Mesenchymal stem cell (in vitro differentiated cells and primary cell): ENCODE measurements at regions not wholly inside any gene's neighbourhood (a gene's known extent, or its start where the extent isn't known, plus 50 kb on each side); places are given as distances from the start of the nearest gene placed in this dataset.

Experiments used
- DNase-seq: peaks from one replicate; pipeline ENCODE4 v3.0.0-alpha.2; 2013
- H2AFZ ChIP-seq: one replicate; pipeline ENCODE4 v1.6.1; 2013; ENCODE audit warnings: low read depth, mild to moderate bottlenecking, control low read depth, inconsistent platforms, low read length, moderate library complexity
- H2AK5ac ChIP-seq: 2 replicates; pipeline ENCODE4 v1.6.1; 2013; ENCODE audit warnings: low read length, moderate library complexity, mild to moderate bottlenecking, inconsistent platforms; ENCODE audit not compliant: severe bottlenecking
- H2BK120ac ChIP-seq: one replicate; pipeline ENCODE4 v1.6.1; 2013; ENCODE audit warnings: low read depth, mild to moderate bottlenecking, inconsistent platforms, low read length, moderate library complexity
- H2BK12ac ChIP-seq, 2 experiments: one replicate each; pipeline ENCODE4 v1.6.1; 2013; ENCODE audit warnings: inconsistent platforms in 2 of 2, low read length in 2 of 2, mild to moderate bottlenecking in 2 of 2, moderate library complexity in 2 of 2, control low read depth in 1 of 2
- H2BK15ac ChIP-seq: one replicate; pipeline ENCODE4 v1.6.1; 2013; ENCODE audit warnings: mild to moderate bottlenecking, low read depth, inconsistent platforms; ENCODE audit not compliant: poor library complexity, severe bottlenecking
- H2BK5ac ChIP-seq: 2 replicates; pipeline ENCODE4 v1.6.1; 2013; ENCODE audit warnings: low read depth, mild to moderate bottlenecking, low read length, control low read depth, inconsistent platforms; ENCODE audit not compliant: poor library complexity, severe bottlenecking
- H3K14ac ChIP-seq, 2 experiments: one replicate each; pipeline ENCODE4 v1.6.1; 2013; ENCODE audit warnings: inconsistent platforms in 2 of 2, low read length in 2 of 2, control low read depth in 1 of 2, mild to moderate bottlenecking in 1 of 2, moderate library complexity in 1 of 2
- H3K18ac ChIP-seq, 2 experiments: one replicate each; pipeline ENCODE4 v1.6.1; 2013; ENCODE audit warnings: inconsistent platforms in 2 of 2, low read length in 2 of 2, control low read depth in 1 of 2, low read depth in 1 of 2, mild to moderate bottlenecking in 1 of 2
- H3K23ac ChIP-seq, 2 experiments: one replicate each; pipeline ENCODE4 v1.6.1; 2013; ENCODE audit warnings: inconsistent platforms in 2 of 2, low read length in 2 of 2, mild to moderate bottlenecking in 2 of 2, moderate library complexity in 2 of 2, control low read depth in 1 of 2
- H3K27ac ChIP-seq: 2 replicates; pipeline ENCODE4 v1.5.1; 2013; ENCODE audit warnings: mild to moderate bottlenecking, moderate library complexity, low read length, control low read depth, inconsistent platforms; ENCODE audit not compliant: poor library complexity, severe bottlenecking
- H3K27me3 ChIP-seq, 2 experiments: 2 replicates each; pipeline versions ENCODE4 v1.6.1 to v1.7.0; 2013; ENCODE audit warnings: low read length in 2 of 2, mild to moderate bottlenecking in 2 of 2, moderate library complexity in 2 of 2, control low read depth in 1 of 2, inconsistent platforms in 1 of 2; ENCODE audit not compliant: control insufficient read depth in 1 of 2, insufficient read depth in 1 of 2
- H3K36me3 ChIP-seq, 2 experiments: 2 replicates each; pipeline versions ENCODE4 v1.6.1 to v1.7.0; 2013; ENCODE audit warnings: low read length in 2 of 2, control low read depth in 1 of 2, inconsistent platforms in 1 of 2, low read depth in 1 of 2, mild to moderate bottlenecking in 1 of 2; ENCODE audit not compliant: insufficient read depth in 2 of 2, control insufficient read depth in 1 of 2
- H3K4ac ChIP-seq, 2 experiments: one replicate each; pipeline ENCODE4 v1.6.1; 2013; ENCODE audit warnings: inconsistent platforms in 2 of 2, low read length in 2 of 2, mild to moderate bottlenecking in 2 of 2, moderate library complexity in 2 of 2, control low read depth in 1 of 2, low read depth in 1 of 2
- H3K4me1 ChIP-seq: 2 replicates; pipeline ENCODE4 v1.6.1; 2013; ENCODE audit warnings: low read depth, low read length, control low read depth; ENCODE audit not compliant: control insufficient read depth, insufficient read depth
- H3K4me2 ChIP-seq: 2 replicates; pipeline ENCODE4 v1.6.1; 2013; ENCODE audit warnings: low read length, mild to moderate bottlenecking, inconsistent platforms; ENCODE audit not compliant: poor library complexity, severe bottlenecking
- H3K4me3 ChIP-seq, 2 experiments: 2 replicates each; pipeline versions ENCODE4 v1.5.1 to v1.7.0; 2013; ENCODE audit warnings: low read length in 2 of 2, mild to moderate bottlenecking in 2 of 2, control low read depth in 1 of 2, low read depth in 1 of 2; ENCODE audit not compliant: insufficient read depth in 1 of 2
- H3K79me1 ChIP-seq: replicated peaks from 2 replicates; pipeline ENCODE4 v1.6.1; 2013; ENCODE audit warnings: mild to moderate bottlenecking, control low read depth, low read length, inconsistent platforms; ENCODE audit not compliant: poor library complexity, severe bottlenecking
- H3K9ac ChIP-seq: 2 replicates; pipeline ENCODE4 v1.7.0; 2013; ENCODE audit warnings: mild to moderate bottlenecking, low read length, moderate library complexity
- H3K9me3 ChIP-seq: 2 replicates; pipeline ENCODE4 v1.7.0; 2013; ENCODE audit warnings: mild to moderate bottlenecking, low read length; ENCODE audit not compliant: control insufficient read depth
- H4K8ac ChIP-seq: one replicate; pipeline ENCODE4 v1.6.1; 2013; ENCODE audit warnings: inconsistent platforms, mild to moderate bottlenecking, low read length, moderate library complexity
- H4K91ac ChIP-seq: one replicate; pipeline ENCODE4 v1.6.1; 2013; ENCODE audit warnings: mild to moderate bottlenecking, low read length, inconsistent platforms
- WGBS: methylation state at CpG from one replicate; pipeline ENCODE4 v1.1.7; 2013; ENCODE audit warnings: mixed read lengths; 5-methylcytosine and 5-hydroxymethylcytosine counted together

- WGBS, result 91% methylated on average over 7 of the region's 7 CpGs
These were observed 587.3 kb upstream of the CDH5 start for GRCh38 chr16:65779201-65779600.

GRCh38 chr16:65776639-65777183 lies 589.8 kb upstream of the CDH5 start:
- no peak overlapping the region for H3K4me3 ChIP-seq
- H2AK5ac ChIP-seq, result no peak overlapping the region
- H4K91ac ChIP-seq, result no peak overlapping the region
- H3K79me1 ChIP-seq, result no peaks in the 10 kb centered on the region
- no peaks in the 10 kb centered on the region for H3K4me1 ChIP-seq
- no peak overlapping the region for H2AFZ ChIP-seq
- H4K8ac ChIP-seq, result no peak overlapping the region
- H3K23ac ChIP-seq, result no peak overlapping the region
- H3K14ac ChIP-seq, result no peak overlapping the region
- WGBS, result 81% methylated on average over 1 of the region's 2 CpGs
- no peak overlapping the region for H2BK12ac ChIP-seq
- no peak overlapping the region for H2BK15ac ChIP-seq
- H3K36me3 ChIP-seq, result no peaks in the 10 kb centered on the region
- peaks cover 19% of the 10 kb centered on the region for H3K9me3 ChIP-seq
- no peak overlapping the region for H2BK120ac ChIP-seq
- H3K4me2 ChIP-seq, result no peak overlapping the region
- DNase-seq, result no peak
- H2BK5ac ChIP-seq, result no peak overlapping the region
- H3K27ac ChIP-seq, result no peak overlapping the region
- no peaks in the 10 kb centered on the region for H3K27me3 ChIP-seq
- no peak overlapping the region for H3K18ac ChIP-seq
- H3K4ac ChIP-seq, result no peak overlapping the region
- no peak overlapping the region for H3K9ac ChIP-seq

More at GRCh38 chr16:65779201-65779600, 587.3 kb upstream of the CDH5 start:
- Histone ChIP-seq H3K18ac (no peak overlapping the region), H2AFZ (no peak overlapping the region), H3K79me1 (no peaks in the 10 kb centered on the region), H3K27ac (no peak overlapping the region), H3K4me3 (no peak overlapping the region), H2BK120ac (no peak overlapping the region), H2BK5ac (no peak overlapping the region), H3K23ac (no peak overlapping the region), H3K9me3 (peaks cover 19% of the 10 kb centered on the region), H4K91ac (no peak overlapping the region), H3K9ac (no peak overlapping the region), H3K36me3 (no peaks in the 10 kb centered on the region), H2AK5ac (no peak overlapping the region), H3K14ac (no peak overlapping the region), H3K4me1 (no peaks in the 10 kb centered on the region), H2BK12ac (no peak overlapping the region), H3K4me2 (no peak overlapping the region), H3K27me3 (no peaks in the 10 kb centered on the region), H2BK15ac (no peak overlapping the region), H4K8ac (no peak overlapping the region), H3K4ac (no peak overlapping the region)
- no peak for DNase-seq

- Histone ChIP-seq H3K36me3 (no peaks in the 10 kb centered on the region), H3K4me3 (no peak overlapping the region), H3K4me1 (no peaks in the 10 kb centered on the region), H2BK12ac (no peak overlapping the region), H3K27ac (no peak overlapping the region), H3K4me2 (no peak overlapping the region), H2BK120ac (no peak overlapping the region), H3K18ac (no peak overlapping the region), H3K79me1 (no peaks in the 10 kb centered on the region), H2AK5ac (no peak overlapping the region), H3K4ac (no peak overlapping the region), H3K27me3 (no peaks in the 10 kb centered on the region), H3K9ac (no peak overlapping the region), H2BK5ac (no peak overlapping the region), H4K8ac (no peak overlapping the region), H3K23ac (no peak overlapping the region), H2AFZ (no peak overlapping the region), H2BK15ac (no peak overlapping the region), H3K14ac (no peak overlapping the region), H4K91ac (no peak overlapping the region), H3K9me3 (peaks cover 25% of the 10 kb centered on the region)
- 71% methylated on average over 4 of the region's 4 CpGs for WGBS
- no peak for DNase-seq
These were observed 590.7 kb upstream of the CDH5 start for GRCh38 chr16:65775829-65776228.

- Histone ChIP-seq H3K4me1 (no peaks in the 10 kb centered on the region), H2BK120ac (no peak overlapping the region), H3K4ac (no peak overlapping the region), H3K4me2 (no peak overlapping the region), H3K9me3 (peaks cover 40% of the 10 kb centered on the region), H3K27me3 (no peaks in the 10 kb centered on the region), H3K79me1 (no peaks in the 10 kb centered on the region), H2BK12ac (no peak overlapping the region), H3K4me3 (no peak overlapping the region), H3K27ac (no peak overlapping the region), H3K23ac (no peak overlapping the region), H3K9ac (no peak overlapping the region), H3K18ac (no peak overlapping the region), H4K8ac (no peak overlapping the region), H3K36me3 (no peaks in the 10 kb centered on the region), H2BK5ac (no peak overlapping the region), H2AK5ac (no peak overlapping the region), H2BK15ac (no peak overlapping the region), H3K14ac (no peak overlapping the region), H4K91ac (no peak overlapping the region), H2AFZ (no peak overlapping the region)
- 54% methylated on average over 3 of the region's 3 CpGs for whole genome bisulfite sequencing
- DNase-seq, result no peak
These were observed 592.1 kb upstream of the CDH5 start for GRCh38 chr16:65774350-65774749.
